Osteocyte (in vitro differentiated cells): ENCODE measurements at regions not wholly inside any gene's neighbourhood (a gene's known extent, or its start where the extent isn't known, plus 50 kb on each side); places are given as distances from the start of the nearest gene placed in this dataset.

Experiments used
- DNase-seq: peaks from one replicate; pipeline ENCODE4 v3.0.0; 2021; ENCODE audit warnings: mixed read lengths; ENCODE audit not compliant: unreplicated experiment; ENCODE audit errors: extremely low spot score
- H3K27ac Mint-ChIP-seq: one replicate; pipeline ENCODE4 v1.8.0; 2021; ENCODE audit warnings: mild to moderate bottlenecking, mixed read lengths; ENCODE audit not compliant: unreplicated experiment
- H3K27me3 Mint-ChIP-seq: one replicate; pipeline ENCODE4 v1.8.0; 2021; ENCODE audit warnings: mixed read lengths; ENCODE audit not compliant: unreplicated experiment
- H3K36me3 Mint-ChIP-seq: one replicate; pipeline ENCODE4 v1.8.0; 2021; ENCODE audit warnings: mixed read lengths; ENCODE audit not compliant: unreplicated experiment
- H3K4me1 Mint-ChIP-seq: one replicate; pipeline ENCODE4 v1.8.0; 2021; ENCODE audit warnings: mixed read lengths; ENCODE audit not compliant: unreplicated experiment
- H3K4me3 Mint-ChIP-seq: one replicate; pipeline ENCODE4 v1.8.0; 2021; ENCODE audit warnings: mild to moderate bottlenecking, moderate library complexity, mixed read lengths; ENCODE audit not compliant: unreplicated experiment
- H3K9me3 Mint-ChIP-seq: one replicate; pipeline ENCODE4 v1.8.0; 2021; ENCODE audit warnings: mixed read lengths; ENCODE audit not compliant: unreplicated experiment
- CTCF ChIP-seq: fragments of 200-600 bp; sonication (generic); IDR thresholded peaks from 2 replicates; pipeline ENCODE4 v1.5.0; 2021; ENCODE audit warnings: antibody characterized with exemption, mild to moderate bottlenecking, moderate library complexity

DNA sequence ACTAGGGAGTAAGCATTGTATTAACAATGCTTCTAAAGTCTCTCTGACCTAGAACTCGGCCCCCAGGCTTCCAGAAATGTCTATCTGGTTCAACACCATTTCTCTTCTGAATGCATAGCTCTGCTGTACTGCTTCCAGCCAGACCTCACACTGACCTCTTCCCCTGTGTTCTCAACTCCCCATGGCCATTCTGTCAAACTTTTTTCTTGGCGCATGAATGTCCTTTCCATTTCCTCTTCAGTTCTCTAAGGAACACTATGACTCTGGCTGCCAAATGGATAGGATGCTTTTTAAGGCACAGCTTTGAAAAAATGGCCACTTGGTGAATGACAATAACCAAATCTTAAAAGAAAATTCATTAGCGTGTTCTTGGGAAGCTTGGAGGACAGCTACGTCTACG, 425.8 kb downstream of the ETV1 start:
- Mint-ChIP-seq H3K4me3 (no peak overlapping the region), H3K27me3 (no peaks in the 10 kb centered on the region), H3K36me3 (no peaks in the 10 kb centered on the region), H3K4me1 (peaks cover 2% of the 10 kb centered on the region), H3K27ac (no peak overlapping the region), H3K9me3 (no peaks in the 10 kb centered on the region)
- TF ChIP-seq CTCF, result no peak
- no peak for DNase-seq

DNA sequence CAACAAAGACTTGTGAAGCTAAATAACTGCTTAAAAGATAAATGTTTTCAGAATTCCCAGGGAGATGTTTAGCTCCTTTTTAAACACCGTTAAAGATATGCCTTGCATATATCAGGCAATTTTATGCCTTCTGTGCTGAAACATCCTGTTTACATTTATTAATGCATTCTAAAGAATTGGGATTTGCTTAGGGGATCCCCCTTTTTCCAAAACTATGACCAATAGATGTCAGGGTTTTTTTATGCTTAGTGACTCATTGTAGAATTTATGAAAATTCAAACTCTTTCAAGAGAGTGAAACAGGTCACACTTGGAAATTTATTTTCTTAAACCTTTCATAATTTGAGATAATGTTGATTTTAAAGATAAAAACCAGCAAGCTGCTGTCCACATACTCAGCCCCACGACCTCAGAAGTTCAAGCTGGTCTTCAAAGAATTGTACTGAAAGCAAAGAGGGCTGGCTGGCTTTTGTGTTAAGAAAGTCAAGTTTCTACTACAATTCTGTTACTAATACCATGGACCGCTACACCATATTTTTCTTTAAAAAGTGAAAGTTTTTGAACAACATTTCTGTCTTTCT, 411.8 kb downstream of the ETV1 start:
- no peak for DNase-seq
- Mint-ChIP-seq H3K27ac (no peak overlapping the region), H3K4me1 (no peaks in the 10 kb centered on the region), H3K4me3 (no peak overlapping the region), H3K27me3 (peaks cover 2% of the 10 kb centered on the region), H3K36me3 (no peaks in the 10 kb centered on the region), H3K9me3 (no peaks in the 10 kb centered on the region)
- no peak for TF ChIP-seq CTCF

DNA sequence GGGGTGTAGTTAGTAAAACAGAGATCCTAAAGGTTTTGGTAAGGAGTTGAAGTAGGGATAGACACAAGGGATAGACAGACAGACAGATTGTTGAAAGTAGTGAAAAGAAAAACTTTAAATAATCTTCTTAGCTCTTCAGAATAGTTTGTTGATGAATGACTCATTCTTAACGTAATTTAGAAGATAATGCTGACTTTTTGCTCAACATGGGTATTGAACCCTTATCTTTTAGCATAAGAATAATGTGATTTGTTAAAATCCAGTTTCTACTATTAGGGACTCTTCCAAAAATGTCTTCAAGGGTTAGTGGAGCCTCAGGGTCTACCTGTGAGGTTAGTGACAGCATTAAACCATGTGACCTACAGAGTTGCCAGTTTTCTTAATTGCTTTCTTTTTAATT, 411.2 kb downstream of the ETV1 start:
- Mint-ChIP-seq H3K27me3 (peaks cover 2% of the 10 kb centered on the region), H3K27ac (no peak overlapping the region), H3K9me3 (no peaks in the 10 kb centered on the region), H3K4me1 (no peaks in the 10 kb centered on the region), H3K4me3 (no peak overlapping the region), H3K36me3 (no peaks in the 10 kb centered on the region)
- TF ChIP-seq CTCF, result no peak
- no peak for DNase-seq

DNA sequence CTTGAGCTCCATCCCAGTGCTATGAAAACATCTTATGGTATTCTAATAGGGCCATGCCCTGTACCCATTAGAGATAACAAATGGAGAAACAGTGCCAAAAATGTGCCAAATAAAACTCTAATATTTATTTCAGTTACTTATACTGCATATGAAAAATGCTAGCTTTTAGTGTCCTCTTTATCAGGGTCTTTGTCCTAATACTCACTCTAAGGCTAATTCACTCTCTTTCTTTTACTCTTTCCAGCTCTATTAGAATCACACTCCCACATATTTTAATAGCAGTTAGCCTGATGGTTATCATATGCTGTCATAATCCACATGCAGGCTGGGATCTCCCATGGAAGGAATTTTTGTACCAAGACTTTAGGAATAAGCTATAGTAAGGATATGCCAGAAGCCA, 408.4 kb downstream of the ETV1 start:
- no peaks in the 10 kb centered on the region for H3K9me3 Mint-ChIP-seq
- H3K27me3 Mint-ChIP-seq, result peaks cover 2% of the 10 kb centered on the region
- no peaks in the 10 kb centered on the region for H3K36me3 Mint-ChIP-seq
- H3K27ac Mint-ChIP-seq, result no peak overlapping the region
- no peaks in the 10 kb centered on the region for H3K4me1 Mint-ChIP-seq
- DNase-seq, result no peak
- TF ChIP-seq CTCF, result no peak
- no peak overlapping the region for H3K4me3 Mint-ChIP-seq

- no peak for DNase-seq
- Mint-ChIP-seq H3K4me3 (no peak overlapping the region), H3K9me3 (peaks cover 18% of the 10 kb centered on the region)
Measured at GRCh38 chr7:13593854-13594253, 395.6 kb downstream of the ETV1 start.

More at GRCh38 chr7:13593854-13594253, 395.6 kb downstream of the ETV1 start:
- no peak for TF ChIP-seq CTCF
- Mint-ChIP-seq H3K27ac (no peak overlapping the region), H3K36me3 (no peaks in the 10 kb centered on the region), H3K4me1 (no peaks in the 10 kb centered on the region), H3K27me3 (no peaks in the 10 kb centered on the region)
